Endothelial cell of umbilical vein (primary cell): ENCODE measurements at regions not wholly inside any gene's neighbourhood (a gene's known extent, or its start where the extent isn't known, plus 50 kb on each side); places are given as distances from the start of the nearest gene placed in this dataset.

Source experiments
- BruUV-seq: library from RNA; stranded (reverse); fragments of 400-500 nt; replicated peaks from 2 replicates; lab custom pipeline; 2021; lab: Mats Ljungman, UMichigan
- CTCF ChIA-PET: fragments of 300-600, 350-600 bp; sonication (Branson Sonifier 250); formaldehyde crosslinking; loops from one replicate; lab custom pipeline; 2021; ENCODE audit warnings: antibody characterized with exemption, inconsistent platforms; lab: Charles Lee
- POLR2A ChIA-PET: fragments of 300-600, 350-600 bp; sonication (Branson Sonifier 250); formaldehyde crosslinking; loops from one replicate; lab custom pipeline; 2021; ENCODE audit warnings: antibody characterized with exemption, inconsistent platforms; lab: Charles Lee
- DNase-seq: peaks from one replicate; pipeline ENCODE4 v3.0.0-alpha.2; 2011; ENCODE audit warnings: low read depth, low spot score
- FAIRE-seq: peaks from 2 replicates; lab custom pipeline; 2011; peaks lifted over from hg19 to GRCh38; lab: Jason Lieb, UNC
- H2AFZ ChIP-seq: 2 replicates; pipeline ENCODE4 v1.6.0; 2012; ENCODE audit warnings: low read depth, low read length, control low read depth, inconsistent platforms
- H3K27ac ChIP-seq: 2 replicates; pipeline ENCODE4 v1.5.1; 2011; ENCODE audit warnings: low read depth, mild to moderate bottlenecking, control low read depth, low read length, moderate library complexity; ENCODE audit not compliant: insufficient read depth
- H3K27me3 ChIP-seq, 2 experiments: 2 replicates each; pipeline versions ENCODE4 v1.6.0 to v1.6.1; 2011; ENCODE audit warnings: low read length in 2 of 2, mixed read lengths in 1 of 2; ENCODE audit not compliant: control insufficient read depth in 2 of 2, insufficient read depth in 2 of 2
- H3K36me3 ChIP-seq, 2 experiments: 2 replicates in 1 of 2; 3 replicates in 1 of 2; pipeline ENCODE4 v1.5.1; 2011; ENCODE audit warnings: low read length in 2 of 2, mild to moderate bottlenecking in 1 of 2, moderate library complexity in 1 of 2; ENCODE audit not compliant: control insufficient read depth in 2 of 2, insufficient read depth in 2 of 2; ENCODE audit errors: extremely low read depth in 1 of 2
- H3K4me1 ChIP-seq: 3 replicates; pipeline ENCODE4 v1.5.1; 2011; ENCODE audit warnings: mild to moderate bottlenecking, low read length; ENCODE audit not compliant: control insufficient read depth, insufficient read depth; ENCODE audit errors: extremely low read depth
- H3K4me2 ChIP-seq: 2 replicates; pipeline ENCODE4 v1.6.1; 2011; ENCODE audit warnings: low read length, control low read depth, mixed read lengths; ENCODE audit not compliant: insufficient read depth
- H3K4me3 ChIP-seq, 3 experiments: fragments of 200-600 bp in 1 of 3; sonication (generic), shearing (Covaris generic) in 1 of 3; replicated peaks in 1 of 3; 2 replicates each; pipeline ENCODE4 v1.5.1; 2011 to 2016; ENCODE audit warnings: control low read depth in 3 of 3, low read length in 3 of 3, mild to moderate bottlenecking in 2 of 3, inconsistent platforms in 1 of 3, low read depth in 1 of 3, moderate library complexity in 1 of 3; ENCODE audit not compliant: insufficient read depth in 1 of 3
- H3K79me2 ChIP-seq: 2 replicates; pipeline ENCODE4 v1.6.0; 2012; ENCODE audit warnings: low read length, inconsistent platforms; ENCODE audit not compliant: control insufficient read depth, insufficient read depth
- H3K9ac ChIP-seq: replicated peaks from 2 replicates; pipeline ENCODE3; 2011; ENCODE audit warnings: low read length, control low read depth; ENCODE audit not compliant: insufficient read depth; ENCODE audit errors: extremely low read depth
- H3K9me1 ChIP-seq: replicated peaks from 3 replicates; pipeline ENCODE4 v1.6.0; 2011; ENCODE audit warnings: mild to moderate bottlenecking, low read length; ENCODE audit not compliant: control insufficient read depth, insufficient read depth; ENCODE audit errors: extremely low read depth
- H3K9me3 ChIP-seq: replicated peaks from 2 replicates; pipeline ENCODE4 v1.5.1; 2012; ENCODE audit warnings: low read length, inconsistent platforms; ENCODE audit not compliant: control insufficient read depth, insufficient read depth
- H4K20me1 ChIP-seq: replicated peaks from 2 replicates; pipeline ENCODE3; 2011; ENCODE audit warnings: mild to moderate bottlenecking, low read length; ENCODE audit not compliant: control insufficient read depth, insufficient read depth; ENCODE audit errors: extremely low read depth
- EZH2 ChIP-seq: IDR thresholded peaks from 2 replicates; pipeline ENCODE4 v1.6.1; 2012; ENCODE audit warnings: borderline replicate concordance, low read depth, mild to moderate bottlenecking, moderate library complexity, low read length, inconsistent platforms; ENCODE audit not compliant: severe bottlenecking
- FOS ChIP-seq: IDR thresholded peaks from 2 replicates; pipeline ENCODE4 v1.6.1; 2011; ENCODE audit warnings: mild to moderate bottlenecking, low read length, moderate library complexity, borderline replicate concordance; ENCODE audit not compliant: insufficient read depth
- GATA2 ChIP-seq: IDR thresholded peaks from 2 replicates; pipeline ENCODE4 v1.7.0; 2011; ENCODE audit warnings: low read depth, mild to moderate bottlenecking, moderate library complexity, mixed read lengths, low read length; ENCODE audit not compliant: insufficient read length, insufficient read depth
- JUN ChIP-seq: IDR thresholded peaks from 2 replicates; pipeline ENCODE4 v1.6.1; 2011; ENCODE audit warnings: borderline replicate concordance, low read depth; ENCODE audit not compliant: insufficient read length, insufficient read depth
- MYC ChIP-seq: IDR thresholded peaks from one replicate; pipeline ENCODE4 v1.6.1; 2011; ENCODE audit warnings: mild to moderate bottlenecking, low read depth, low read length
- POLR2A ChIP-seq: IDR thresholded peaks from 2 replicates; pipeline ENCODE4 v1.6.1; 2012; ENCODE audit warnings: low read depth, mild to moderate bottlenecking, control low read depth, low read length
- POLR2AphosphoS5 ChIP-seq: IDR thresholded peaks from 2 replicates; pipeline ENCODE4 v1.6.1; 2012; ENCODE audit warnings: low read depth, mild to moderate bottlenecking, control low read depth, low read length, moderate library complexity; ENCODE audit not compliant: insufficient read depth
- dilution Hi-C: fragments of 300-500 bp; cut with MboI; formaldehyde crosslinking; loops from one replicate; pipeline ENCODE4 v1.15.0; 2019; ENCODE audit warnings: low sequenced_read_pairs; ENCODE audit not compliant: extremely low pct_ligation_motif_present
- intact Hi-C: fragments of 100-400 bp; cut with micrococcal nuclease; formaldehyde crosslinking; loops from one replicate; pipeline ENCODE4 v1.10.0; 2022
- TF ChIP-seq, protein P1 (sequence below), 2 donors: IDR thresholded peaks; 1 replicate in 1 of 2; 2 replicates in 1 of 2; pipeline ENCODE4 v1.5.1; 2011; ENCODE audit warnings: low read length in 2 of 2, mild to moderate bottlenecking in 2 of 2, moderate library complexity in 2 of 2, control low read depth in 1 of 2, inconsistent platforms in 1 of 2, low read depth in 1 of 2; ENCODE audit not compliant: insufficient read depth in 1 of 2; ENCODE audit errors: extremely low read depth in 1 of 2
- TF ChIP-seq, protein P2 (sequence below): IDR thresholded peaks from 2 replicates; pipeline ENCODE4 v1.6.1; 2011; ENCODE audit not compliant: insufficient read depth, insufficient read length

DNA sequence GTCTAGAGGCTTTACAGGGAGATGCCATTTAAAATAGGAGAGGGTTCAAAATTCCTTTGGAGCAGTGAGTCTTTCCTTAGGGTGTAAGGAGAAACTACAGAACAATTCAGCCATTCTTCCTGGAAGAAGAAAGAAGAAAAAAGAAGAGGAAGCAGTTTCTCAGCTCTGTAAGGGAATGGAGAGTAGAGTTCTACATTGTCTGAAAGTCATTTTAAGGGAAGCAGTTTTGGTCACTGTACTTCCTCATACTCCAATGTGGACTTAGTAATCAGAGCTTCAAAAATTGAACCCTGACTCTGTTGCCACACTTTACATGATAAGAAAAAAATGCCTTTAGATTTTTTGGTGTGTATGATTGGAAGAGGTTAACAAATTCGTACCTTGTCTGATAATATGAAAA is 122.4 kb downstream of the LRRC70 start:
- no peaks in the 10 kb centered on the region for H3K27me3 ChIP-seq
- H3K36me3 ChIP-seq: no peaks in the 10 kb centered on the region
- no peaks in the 10 kb centered on the region for H3K9me1 ChIP-seq
- no TSS peak for BruUV-seq
- no peak overlapping the region for H3K4me3 ChIP-seq
- dilution Hi-C loops (no loop called here), intact Hi-C loops (no loop called here)
- no peaks in the 10 kb centered on the region for H3K4me1 ChIP-seq
- FAIRE-seq (no peak), DNase-seq (no peak)
- H2AFZ ChIP-seq: no peak overlapping the region
- ChIA-PET POLR2A (no interaction called here), CTCF (no interaction called here)
- no peak overlapping the region for H3K4me2 ChIP-seq
- no peak overlapping the region for H3K9ac ChIP-seq
- TF ChIP-seq, protein P1, sequence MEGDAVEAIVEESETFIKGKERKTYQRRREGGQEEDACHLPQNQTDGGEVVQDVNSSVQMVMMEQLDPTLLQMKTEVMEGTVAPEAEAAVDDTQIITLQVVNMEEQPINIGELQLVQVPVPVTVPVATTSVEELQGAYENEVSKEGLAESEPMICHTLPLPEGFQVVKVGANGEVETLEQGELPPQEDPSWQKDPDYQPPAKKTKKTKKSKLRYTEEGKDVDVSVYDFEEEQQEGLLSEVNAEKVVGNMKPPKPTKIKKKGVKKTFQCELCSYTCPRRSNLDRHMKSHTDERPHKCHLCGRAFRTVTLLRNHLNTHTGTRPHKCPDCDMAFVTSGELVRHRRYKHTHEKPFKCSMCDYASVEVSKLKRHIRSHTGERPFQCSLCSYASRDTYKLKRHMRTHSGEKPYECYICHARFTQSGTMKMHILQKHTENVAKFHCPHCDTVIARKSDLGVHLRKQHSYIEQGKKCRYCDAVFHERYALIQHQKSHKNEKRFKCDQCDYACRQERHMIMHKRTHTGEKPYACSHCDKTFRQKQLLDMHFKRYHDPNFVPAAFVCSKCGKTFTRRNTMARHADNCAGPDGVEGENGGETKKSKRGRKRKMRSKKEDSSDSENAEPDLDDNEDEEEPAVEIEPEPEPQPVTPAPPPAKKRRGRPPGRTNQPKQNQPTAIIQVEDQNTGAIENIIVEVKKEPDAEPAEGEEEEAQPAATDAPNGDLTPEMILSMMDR (IDR thresholded peaks at IDR 0.05; ENCODE audit: extremely low read depth in 1 of 2, insufficient read depth in 1 of 2, low read depth in 1 of 2, low read length in 2 of 2): no peak
- TF ChIP-seq MYC (no peak), POLR2AphosphoS5 (no peak), EZH2 (no peak), JUN (no peak), FOS (no peak), GATA2 (no peak), POLR2A (no peak)
- TF ChIP-seq, protein P2, sequence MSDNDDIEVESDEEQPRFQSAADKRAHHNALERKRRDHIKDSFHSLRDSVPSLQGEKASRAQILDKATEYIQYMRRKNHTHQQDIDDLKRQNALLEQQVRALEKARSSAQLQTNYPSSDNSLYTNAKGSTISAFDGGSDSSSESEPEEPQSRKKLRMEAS: no peak
- H3K9me3 ChIP-seq: no peaks in the 10 kb centered on the region
- no peaks in the 10 kb centered on the region for H4K20me1 ChIP-seq
- no peak overlapping the region for H3K27ac ChIP-seq
- H3K79me2 ChIP-seq: no peaks in the 10 kb centered on the region
